Hindlimb muscle (tissue), 1 donor: ENCODE measurements at regions not wholly inside any gene's neighbourhood (a gene's known extent, or its start where the extent isn't known, plus 50 kb on each side); places are given as distances from the start of the nearest gene placed in this dataset.

ENCODE experiments used
- DNase-seq: peaks from one replicate; pipeline ENCODE4 v3.0.0-alpha.2; 2013

- DNase-seq, result no peak
Observed at GRCh38 chr16:20259541-20259940, 67.8 kb downstream of the GP2 start.

- DNase-seq, result no peak
Observed at GRCh38 chr16:20257234-20257633, 70.1 kb downstream of the GP2 start.

GRCh38 chr16:20255002-20255401, 72.3 kb downstream of the GP2 start:
- DNase-seq, result no peak

GRCh38 chr16:20253825-20254224, 73.5 kb downstream of the GP2 start:
- DNase-seq, result no peak

- no peak for DNase-seq
Observed at GRCh38 chr16:20249211-20249610, 78.1 kb downstream of the GP2 start.

GRCh38 chr16:20247076-20247475, 80.2 kb downstream of the GP2 start:
- no peak for DNase-seq

GRCh38 chr16:20243731-20244281, 83.5 kb downstream of the GP2 start:
- peak; percentile 1 for DNase-seq

- no peak for DNase-seq
Observed at GRCh38 chr16:20242568-20243255, 84.6 kb downstream of the GP2 start.

- no peak for DNase-seq
Observed at GRCh38 chr16:20241321-20241720, 86.0 kb downstream of the GP2 start.

GRCh38 chr16:20236579-20237289, 90.6 kb downstream of the GP2 start:
- no peak for DNase-seq

- DNase-seq, result no peak
Observed at GRCh38 chr16:20225228-20225733, 102.0 kb downstream of the GP2 start.

GRCh38 chr16:20221208-20221607, 106.1 kb downstream of the GP2 start:
- DNase-seq, result no peak

GRCh38 chr16:20218093-20218492, 109.2 kb downstream of the GP2 start:
- DNase-seq, result no peak

GRCh38 chr16:20216591-20217217, 110.6 kb downstream of the GP2 start:
- no peak for DNase-seq

- DNase-seq, result no peak
Observed at GRCh38 chr16:20214401-20214800, 112.9 kb downstream of the GP2 start.

GRCh38 chr16:20203272-20203671, 124.0 kb downstream of the GP2 start:
- DNase-seq, result no peak

GRCh38 chr16:20202747-20203146, 124.6 kb downstream of the GP2 start:
- no peak for DNase-seq

- DNase-seq, result no peak
Observed at GRCh38 chr16:20192801-20193200, 119.1 kb upstream of the GPR139 start.

- DNase-seq, result no peak
Observed at GRCh38 chr16:20191566-20191965, 117.9 kb upstream of the GPR139 start.

GRCh38 chr16:20181949-20182348, 108.3 kb upstream of the GPR139 start:
- no peak for DNase-seq

GRCh38 chr16:20181416-20181815, 107.7 kb upstream of the GPR139 start:
- no peak for DNase-seq

- no peak for DNase-seq
Observed at GRCh38 chr16:20178297-20178696, 104.6 kb upstream of the GPR139 start.

- no peak for DNase-seq
Observed at GRCh38 chr16:20175358-20175757, 101.7 kb upstream of the GPR139 start.
